PC-3 (cell line): ENCODE measurements at regions not wholly inside any gene's neighbourhood (a gene's known extent, or its start where the extent isn't known, plus 50 kb on each side); places are given as distances from the start of the nearest gene placed in this dataset.

ENCODE experiments used
- ATAC-seq: fragments of 200-7000 bp; cut with Tn5 transposase; 2 replicates; pipeline ENCODE4 v1.9.1; 2020; ENCODE audit warnings: mild to moderate bottlenecking, moderate library complexity
- BruUV-seq: library from RNA; stranded (reverse); fragments of 400-500 nt; replicated peaks from 2 replicates; lab custom pipeline; 2021; lab: Mats Ljungman, UMichigan
- CTCF ChIA-PET: fragments of 300-600 bp; sonication (Branson Sonifier 250); formaldehyde crosslinking; loops from one replicate; lab custom pipeline; 2022; ENCODE audit warnings: antibody characterized with exemption; lab: Charles Lee
- POLR2A ChIA-PET: fragments of 300-600 bp; sonication (Branson Sonifier 250); formaldehyde crosslinking; loops from one replicate; lab custom pipeline; 2022; ENCODE audit warnings: antibody characterized with exemption; ENCODE audit not compliant: unreplicated experiment; lab: Charles Lee
- DNase-seq: peaks from one replicate; pipeline ENCODE4 v3.0.0-alpha.2; 2015
- H2AFZ ChIP-seq: fragments of 300-600 bp; sonication (generic); 2 replicates; pipeline ENCODE4 v1.6.0; 2016; ENCODE audit warnings: antibody characterized with exemption, low read length
- H3F3A ChIP-seq: fragments of 300-600 bp; sonication (generic); one replicate; pipeline ENCODE4 v1.6.0; 2017; ENCODE audit warnings: antibody characterized with exemption, low read length, control low read depth, mild to moderate bottlenecking; ENCODE audit not compliant: unreplicated experiment
- H3K27ac ChIP-seq: fragments of 300-600 bp; sonication (generic); 2 replicates; pipeline ENCODE4 v1.5.1; 2016; ENCODE audit warnings: mild to moderate bottlenecking, low read length
- H3K27me3 ChIP-seq: fragments of 300-600 bp; sonication (generic); 2 replicates; pipeline ENCODE4 v1.6.1; 2016; ENCODE audit warnings: low read length, mixed read lengths
- H3K36me3 ChIP-seq: fragments of 300-600 bp; sonication (generic); 2 replicates; pipeline ENCODE4 v1.6.1; 2016; ENCODE audit warnings: low read depth, mixed run types, low read length, mixed read lengths
- H3K4me1 ChIP-seq: fragments of 300-600 bp; sonication (generic); 2 replicates; pipeline ENCODE4 v1.5.1; 2016; ENCODE audit warnings: low read length; ENCODE audit not compliant: insufficient read depth
- H3K4me2 ChIP-seq: fragments of 300-600 bp; sonication (generic); 2 replicates; pipeline ENCODE4 v1.6.0; 2016; ENCODE audit warnings: low read length
- H3K4me3 ChIP-seq: fragments of 300-600 bp; sonication (generic); 2 replicates; pipeline ENCODE4 v1.5.1; 2016; ENCODE audit warnings: mild to moderate bottlenecking, low read length, mixed read lengths
- H3K79me2 ChIP-seq: fragments of 300-600 bp; sonication (generic); 2 replicates; pipeline ENCODE4 v1.6.1; 2017; ENCODE audit warnings: low read length, mixed read lengths
- H3K9ac ChIP-seq: fragments of 300-600 bp; sonication (generic); 2 replicates; pipeline ENCODE4 v1.6.0; 2016; ENCODE audit warnings: mild to moderate bottlenecking, low read length
- H3K9me2 ChIP-seq: fragments of 300-600 bp; sonication (generic); replicated peaks from 2 replicates; pipeline ENCODE4 v1.6.1; 2016; ENCODE audit warnings: mixed run types, low read length, mixed read lengths
- H3K9me3 ChIP-seq: fragments of 300-600 bp; sonication (generic); 2 replicates; pipeline ENCODE4 v1.6.1; 2016; ENCODE audit warnings: low read length, mixed read lengths
- H4K20me1 ChIP-seq: fragments of 300-600 bp; sonication (generic); 2 replicates; pipeline ENCODE4 v1.6.1; 2016; ENCODE audit warnings: low read length, mixed read lengths
- EZH2 ChIP-seq: fragments of 300-600 bp; sonication (generic); IDR thresholded peaks from one replicate; pipeline ENCODE4 v1.6.1; 2017; ENCODE audit warnings: antibody characterized with exemption, mild to moderate bottlenecking, low read length; ENCODE audit not compliant: unreplicated experiment
- EZH2phosphoT487 ChIP-seq: fragments of 300-600 bp; sonication (generic); IDR thresholded peaks from 2 replicates; pipeline ENCODE4 v1.6.1; 2018; ENCODE audit warnings: mild to moderate bottlenecking, antibody characterized with exemption, low read length, borderline replicate concordance
- intact Hi-C: fragments of 100-400 bp; cut with micrococcal nuclease; formaldehyde crosslinking; loops from 2 replicates; pipeline ENCODE4 v1.9.0; 2023
- TF ChIP-seq, protein P1 (sequence below): fragments of 300-600 bp; sonication (generic); conservative IDR thresholded peaks from 2 replicates; pipeline ENCODE4 v1.5.1; 2017; ENCODE audit warnings: antibody characterized with exemption, low read depth, mild to moderate bottlenecking, low read length

DNA sequence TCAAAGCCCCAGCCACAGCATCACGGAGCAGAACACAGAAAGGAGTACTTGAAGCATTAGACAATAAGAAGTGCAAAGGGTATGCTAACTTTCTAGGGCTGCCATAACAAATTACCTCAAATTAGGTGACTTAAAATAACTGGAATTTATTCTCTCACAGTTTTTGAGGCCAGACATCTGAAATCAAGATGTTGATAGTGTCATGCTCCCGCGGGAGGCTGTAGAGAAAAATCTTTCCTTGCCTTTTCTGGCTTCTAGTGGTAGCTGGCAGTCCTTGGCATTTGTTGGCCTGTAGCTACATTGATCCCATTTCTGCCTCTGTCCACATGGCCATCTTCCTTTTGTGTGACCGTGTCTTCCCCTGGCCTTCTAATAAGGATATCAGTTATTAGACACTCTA is 51.9 kb upstream of the SPDL1 start:
- no peaks in the 10 kb centered on the region for H3K9me2 ChIP-seq
- DNase-seq (no peak), ATAC-seq (no peak)
- peaks cover 9% of the 10 kb centered on the region; the same call in 1 of the 2 replicates for H3K27me3 ChIP-seq
- no peak overlapping the region for H3K4me2 ChIP-seq
- intact Hi-C loops: no loop called here
- ChIA-PET CTCF (no interaction called here), POLR2A (no interaction called here)
- no peaks in the 10 kb centered on the region for H3F3A ChIP-seq
- no peak overlapping the region for H2AFZ ChIP-seq
- no peaks in the 10 kb centered on the region for H3K36me3 ChIP-seq
- no TSS peak for BruUV-seq
- H3K4me3 ChIP-seq: no peak overlapping the region
- no peaks in the 10 kb centered on the region for H4K20me1 ChIP-seq
- no peak overlapping the region for H3K27ac ChIP-seq
- TF ChIP-seq EZH2 (no peak), EZH2phosphoT487 (no peak)
- TF ChIP-seq, protein P1, sequence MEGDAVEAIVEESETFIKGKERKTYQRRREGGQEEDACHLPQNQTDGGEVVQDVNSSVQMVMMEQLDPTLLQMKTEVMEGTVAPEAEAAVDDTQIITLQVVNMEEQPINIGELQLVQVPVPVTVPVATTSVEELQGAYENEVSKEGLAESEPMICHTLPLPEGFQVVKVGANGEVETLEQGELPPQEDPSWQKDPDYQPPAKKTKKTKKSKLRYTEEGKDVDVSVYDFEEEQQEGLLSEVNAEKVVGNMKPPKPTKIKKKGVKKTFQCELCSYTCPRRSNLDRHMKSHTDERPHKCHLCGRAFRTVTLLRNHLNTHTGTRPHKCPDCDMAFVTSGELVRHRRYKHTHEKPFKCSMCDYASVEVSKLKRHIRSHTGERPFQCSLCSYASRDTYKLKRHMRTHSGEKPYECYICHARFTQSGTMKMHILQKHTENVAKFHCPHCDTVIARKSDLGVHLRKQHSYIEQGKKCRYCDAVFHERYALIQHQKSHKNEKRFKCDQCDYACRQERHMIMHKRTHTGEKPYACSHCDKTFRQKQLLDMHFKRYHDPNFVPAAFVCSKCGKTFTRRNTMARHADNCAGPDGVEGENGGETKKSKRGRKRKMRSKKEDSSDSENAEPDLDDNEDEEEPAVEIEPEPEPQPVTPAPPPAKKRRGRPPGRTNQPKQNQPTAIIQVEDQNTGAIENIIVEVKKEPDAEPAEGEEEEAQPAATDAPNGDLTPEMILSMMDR: no peak
- no peaks in the 10 kb centered on the region for H3K4me1 ChIP-seq
- no peaks in the 10 kb centered on the region for H3K79me2 ChIP-seq
- no peaks in the 10 kb centered on the region; the same call in 1 of the 2 replicates for H3K9me3 ChIP-seq
- no peak overlapping the region for H3K9ac ChIP-seq

DNA sequence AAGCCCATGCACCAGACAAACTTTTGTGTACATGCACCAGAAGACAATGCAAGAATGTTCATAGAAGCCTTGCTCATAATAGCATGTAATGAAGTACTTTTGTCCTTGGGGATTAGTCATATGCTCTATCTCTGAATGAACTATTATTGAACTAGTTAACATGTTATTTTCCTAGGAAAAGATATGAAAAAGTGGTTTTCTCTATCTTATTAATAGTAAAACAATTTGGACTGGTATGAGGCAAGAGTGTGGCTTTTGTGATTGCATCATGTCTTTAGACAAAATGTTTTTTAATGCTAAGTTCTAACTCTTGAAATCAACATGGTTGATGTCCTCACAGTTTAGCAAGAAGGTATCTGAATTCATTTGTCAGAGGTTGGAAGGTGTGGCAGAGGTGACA is 55.7 kb upstream of the SPDL1 start:
- peaks cover 32% of the 10 kb centered on the region for H3K27me3 ChIP-seq
- no peak overlapping the region for H3K9ac ChIP-seq
- ATAC-seq: no peak
- H3K9me2 ChIP-seq: no peaks in the 10 kb centered on the region
- ChIA-PET POLR2A (no interaction called here), CTCF (no interaction called here)
- H3K4me1 ChIP-seq: no peaks in the 10 kb centered on the region
- no peak overlapping the region for H3K4me3 ChIP-seq
- no peak overlapping the region for H3K27ac ChIP-seq
- no peak overlapping the region for H3K4me2 ChIP-seq
- no peaks in the 10 kb centered on the region; the same call in 1 of the 2 replicates for H3K9me3 ChIP-seq
- H4K20me1 ChIP-seq: no peaks in the 10 kb centered on the region
- H3F3A ChIP-seq: no peaks in the 10 kb centered on the region
- H3K36me3 ChIP-seq: no peaks in the 10 kb centered on the region
- BruUV-seq: no TSS peak
- H3K79me2 ChIP-seq: no peaks in the 10 kb centered on the region
- intact Hi-C loops: no loop called here
- DNase-seq: no peak
- TF ChIP-seq EZH2phosphoT487 (no peak), EZH2 (no peak)
- TF ChIP-seq, protein P1: no peak
- H2AFZ ChIP-seq: no peak overlapping the region

DNA sequence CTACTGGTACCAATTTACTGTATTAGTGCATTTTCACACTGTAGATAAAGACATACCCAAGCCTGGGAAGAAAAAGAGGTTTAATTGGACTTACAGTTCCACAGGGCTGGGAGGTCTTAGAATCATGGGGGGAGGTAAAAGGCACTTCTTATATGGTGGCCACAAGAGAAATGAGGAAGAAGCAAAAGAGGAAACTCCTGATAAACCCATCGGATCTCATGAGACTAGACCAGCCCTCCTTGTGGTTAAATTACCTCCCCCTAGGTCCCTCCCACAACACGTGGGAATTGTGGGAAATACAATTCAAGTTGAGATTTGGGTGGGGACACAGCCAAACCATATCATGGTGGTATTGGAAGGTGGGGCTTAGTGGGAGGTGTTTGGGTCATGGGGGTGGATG is 56.5 kb upstream of the SPDL1 start:
- Histone ChIP-seq H3F3A (no peaks in the 10 kb centered on the region), H2AFZ (no peak overlapping the region), H3K4me3 (no peak overlapping the region), H3K9ac (no peak overlapping the region), H3K27ac (no peak overlapping the region), H3K9me2 (no peaks in the 10 kb centered on the region), H3K4me1 (no peaks in the 10 kb centered on the region), H3K36me3 (no peaks in the 10 kb centered on the region), H4K20me1 (no peaks in the 10 kb centered on the region), H3K4me2 (no peak overlapping the region), H3K79me2 (no peaks in the 10 kb centered on the region), H3K27me3 (peaks cover 38% of the 10 kb centered on the region), H3K9me3 (no peaks in the 10 kb centered on the region; the same call in 1 of the 2 replicates)
- TF ChIP-seq EZH2phosphoT487 (no peak), EZH2 (no peak)
- TF ChIP-seq, protein P1: no peak
- no peak for ATAC-seq
- DNase-seq: no peak
- ChIA-PET POLR2A (no interaction called here), CTCF (no interaction called here)
- intact Hi-C loops: no loop called here
- BruUV-seq: no TSS peak
